Karpas-422 (cell line): ENCODE measurements at regions not wholly inside any gene's neighbourhood (a gene's known extent, or its start where the extent isn't known, plus 50 kb on each side); places are given as distances from the start of the nearest gene placed in this dataset.
A peak's percentile ranks its signal among the peaks of the same experiment; 100 is the strongest.

Experiments used
- DNase-seq: peaks from one replicate; pipeline ENCODE4 v3.0.0-alpha.2; 2015
- H2AFZ ChIP-seq: fragments of 200-600 bp; sonication (generic); 2 replicates; pipeline ENCODE4 v1.6.1; 2014; ENCODE audit warnings: antibody characterized with exemption, low read length, mixed read lengths
- H3K27ac ChIP-seq: fragments of 200-600 bp; sonication (generic); 2 replicates; pipeline ENCODE4 v1.5.1; 2014; ENCODE audit warnings: mild to moderate bottlenecking, low read length, moderate library complexity
- H3K27me3 ChIP-seq: fragments of 200-600 bp; sonication (generic); 2 replicates; pipeline ENCODE4 v1.6.1; 2014; ENCODE audit warnings: low read length, mixed read lengths
- H3K36me3 ChIP-seq: fragments of 200-600 bp; sonication (generic); 2 replicates; pipeline ENCODE4 v1.6.1; 2014; ENCODE audit warnings: low read length, mixed read lengths; ENCODE audit not compliant: insufficient read depth
- H3K4me1 ChIP-seq: fragments of 200-600 bp; sonication (generic); 2 replicates; pipeline ENCODE4 v1.6.1; 2014; ENCODE audit warnings: mild to moderate bottlenecking, low read length, mixed read lengths
- H3K4me2 ChIP-seq: fragments of 200-600 bp; sonication (generic); 2 replicates; pipeline ENCODE4 v1.6.1; 2014; ENCODE audit warnings: low read length, low read depth, mild to moderate bottlenecking; ENCODE audit not compliant: poor library complexity, severe bottlenecking
- H3K4me3 ChIP-seq: fragments of 200-600 bp; sonication (generic); 2 replicates; pipeline ENCODE4 v1.5.1; 2014; ENCODE audit warnings: mild to moderate bottlenecking, antibody characterized with exemption, low read length, mixed read lengths
- H3K79me2 ChIP-seq: fragments of 200-600 bp; sonication (generic); 2 replicates; pipeline ENCODE4 v1.6.1; 2014; ENCODE audit warnings: mild to moderate bottlenecking, low read length, mixed read lengths
- H3K9ac ChIP-seq: fragments of 200-600 bp; sonication (generic); 2 replicates; pipeline ENCODE4 v1.6.0; 2014; ENCODE audit warnings: low read length
- H3K9me2 ChIP-seq: fragments of 200-600 bp; sonication (generic), shearing (Covaris generic); replicated peaks from 2 replicates; pipeline ENCODE4 v1.6.0; 2014; ENCODE audit warnings: mild to moderate bottlenecking, low read length, moderate library complexity; ENCODE audit not compliant: insufficient read depth
- H3K9me3 ChIP-seq: fragments of 300-700, 200-600 bp; sonication (generic); 2 replicates; pipeline ENCODE4 v1.6.1; 2014; ENCODE audit warnings: low read length, mixed read lengths
- H4K20me1 ChIP-seq: fragments of 200-600 bp; sonication (generic); 2 replicates; pipeline ENCODE4 v1.6.1; 2014; ENCODE audit warnings: mild to moderate bottlenecking, antibody characterized with exemption, low read length, low read depth; ENCODE audit not compliant: insufficient read depth

DNA sequence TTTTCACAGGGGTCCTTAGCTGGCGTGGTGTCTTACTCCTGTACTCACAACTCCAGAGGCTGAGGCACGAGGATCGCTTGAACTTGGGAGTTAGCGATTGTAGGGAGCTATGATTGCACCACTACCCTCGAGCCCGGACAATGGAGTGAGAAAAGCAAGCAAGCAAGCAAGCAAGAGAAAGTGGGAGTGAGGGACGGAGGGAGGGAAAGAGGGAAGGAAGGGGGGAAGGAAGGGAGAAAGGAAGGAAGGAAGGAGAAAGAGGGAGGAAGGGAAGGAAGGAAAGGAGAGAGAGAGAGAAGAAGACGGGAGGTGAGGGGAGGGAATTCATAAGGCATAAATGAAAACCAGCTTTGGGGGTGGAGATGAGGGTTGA lies 120.5 kb downstream of the TRIM27 start:
- Histone ChIP-seq H3K9ac (no peak overlapping the region), H3K4me3 (no peak overlapping the region), H3K79me2 (no peaks in the 10 kb centered on the region), H3K36me3 (no peaks in the 10 kb centered on the region), H2AFZ (no peak overlapping the region), H3K27ac (no peak overlapping the region), H3K27me3 (no peaks in the 10 kb centered on the region), H3K4me2 (no peak overlapping the region), H3K9me2 (no peaks in the 10 kb centered on the region), H3K9me3 (no peaks in the 10 kb centered on the region), H3K4me1 (no peaks in the 10 kb centered on the region), H4K20me1 (no peaks in the 10 kb centered on the region)
- no peak for DNase-seq

DNA sequence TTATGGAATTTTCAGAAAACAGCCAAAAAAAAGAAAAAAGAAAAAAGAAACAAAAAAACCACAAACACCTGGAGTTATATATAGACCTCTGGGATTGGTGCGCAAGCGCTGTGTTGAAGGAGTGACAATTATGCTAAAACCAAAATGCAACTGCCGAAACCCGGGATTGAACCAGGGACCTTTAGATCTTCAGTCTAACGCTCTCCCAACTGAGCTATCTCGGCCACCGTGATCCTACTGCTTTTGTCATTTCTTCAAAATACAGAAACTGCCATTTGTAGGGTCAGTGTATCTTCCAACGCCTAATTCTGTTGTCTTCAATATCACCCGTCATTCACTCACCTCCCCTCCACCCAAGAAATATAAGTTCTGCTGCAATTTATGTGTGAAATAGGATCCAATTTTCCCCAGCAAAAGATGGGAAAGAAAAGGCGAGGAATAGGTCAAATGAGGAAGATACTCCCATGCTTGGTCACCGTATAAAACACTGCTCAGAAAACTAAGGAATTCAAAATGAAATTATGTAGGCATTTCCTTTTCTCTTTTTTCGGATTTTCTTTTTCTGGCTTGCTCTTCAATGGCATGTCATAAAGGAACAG lies 116.0 kb downstream of the TRIM27 start:
- Histone ChIP-seq H3K9ac (no peak overlapping the region), H2AFZ (no peak overlapping the region), H4K20me1 (no peaks in the 10 kb centered on the region), H3K9me3 (no peaks in the 10 kb centered on the region), H3K36me3 (no peaks in the 10 kb centered on the region), H3K4me1 (no peaks in the 10 kb centered on the region), H3K27me3 (no peaks in the 10 kb centered on the region), H3K4me2 (no peak overlapping the region), H3K9me2 (no peaks in the 10 kb centered on the region), H3K79me2 (no peaks in the 10 kb centered on the region), H3K4me3 (no peak overlapping the region), H3K27ac (no peak overlapping the region)
- DNase-seq = peak; percentile 73

DNA sequence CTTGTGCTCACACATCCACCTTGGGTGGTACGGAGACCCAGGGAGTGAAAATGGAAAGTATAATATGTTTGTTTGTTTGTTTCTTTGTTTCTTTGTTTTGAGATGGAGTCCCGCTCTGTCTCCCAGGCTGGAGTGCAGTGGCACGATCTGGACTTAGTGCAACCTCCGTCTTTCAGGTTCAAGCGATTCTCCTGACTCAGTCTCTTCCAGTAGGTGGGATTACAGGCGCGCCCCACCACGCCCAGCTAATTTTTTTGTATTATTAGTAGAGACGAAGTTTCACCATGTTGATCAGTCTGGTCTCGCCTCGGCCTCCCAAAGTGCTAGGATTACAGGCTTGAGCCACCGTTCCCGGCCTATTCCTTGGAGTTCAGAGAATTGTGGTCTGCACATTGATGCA lies 115.4 kb downstream of the TRIM27 start:
- Histone ChIP-seq H3K36me3 (no peaks in the 10 kb centered on the region), H3K9me3 (no peaks in the 10 kb centered on the region), H3K79me2 (no peaks in the 10 kb centered on the region), H3K4me1 (no peaks in the 10 kb centered on the region), H4K20me1 (no peaks in the 10 kb centered on the region), H3K27ac (no peak overlapping the region), H3K9me2 (no peaks in the 10 kb centered on the region), H3K27me3 (no peaks in the 10 kb centered on the region), H3K9ac (no peak overlapping the region), H2AFZ (no peak overlapping the region), H3K4me2 (no peak overlapping the region), H3K4me3 (no peak overlapping the region)
- no peak for DNase-seq

GRCh38 chr6:28809947-28810658 lies 113.7 kb downstream of the TRIM27 start:
- Histone ChIP-seq H4K20me1 (no peaks in the 10 kb centered on the region), H3K79me2 (no peaks in the 10 kb centered on the region), H2AFZ (no peak overlapping the region), H3K4me1 (no peaks in the 10 kb centered on the region), H3K9ac (no peak overlapping the region), H3K9me2 (no peaks in the 10 kb centered on the region), H3K27me3 (no peaks in the 10 kb centered on the region), H3K4me3 (no peak overlapping the region), H3K9me3 (no peaks in the 10 kb centered on the region), H3K36me3 (no peaks in the 10 kb centered on the region), H3K27ac (no peak overlapping the region), H3K4me2 (no peak overlapping the region)
- DNase-seq = no peak

GRCh38 chr6:28810659-28811053 lies 113.1 kb downstream of the TRIM27 start:
- Histone ChIP-seq H2AFZ (no peak overlapping the region), H3K9me2 (no peaks in the 10 kb centered on the region), H3K4me2 (no peak overlapping the region), H3K79me2 (no peaks in the 10 kb centered on the region), H3K27ac (no peak overlapping the region), H3K27me3 (no peaks in the 10 kb centered on the region), H3K9ac (no peak overlapping the region), H4K20me1 (no peaks in the 10 kb centered on the region), H3K36me3 (no peaks in the 10 kb centered on the region), H3K4me3 (no peak overlapping the region), H3K4me1 (no peaks in the 10 kb centered on the region), H3K9me3 (no peaks in the 10 kb centered on the region)
- no peak for DNase-seq

DNA sequence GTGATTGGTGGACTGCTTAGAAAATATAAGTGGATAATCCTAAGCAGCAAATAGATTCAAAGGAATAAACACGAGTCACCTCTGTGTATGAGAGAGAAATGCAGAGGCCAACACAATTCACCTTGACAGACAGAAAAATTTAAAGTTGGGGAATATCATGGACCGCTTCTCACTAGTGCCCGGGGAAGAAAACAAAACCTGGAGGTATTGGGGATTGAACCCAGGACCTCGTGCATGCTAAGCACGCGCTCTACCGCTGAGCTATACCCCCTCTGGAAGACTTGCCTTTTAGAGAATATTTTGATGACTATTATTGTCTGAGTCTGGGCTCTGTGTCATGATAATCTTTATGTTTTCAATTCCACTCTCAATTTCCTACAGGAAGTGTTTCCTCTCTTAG lies 111.9 kb downstream of the TRIM27 start:
- Histone ChIP-seq H2AFZ (no peak overlapping the region), H3K9me3 (no peaks in the 10 kb centered on the region)

DNA sequence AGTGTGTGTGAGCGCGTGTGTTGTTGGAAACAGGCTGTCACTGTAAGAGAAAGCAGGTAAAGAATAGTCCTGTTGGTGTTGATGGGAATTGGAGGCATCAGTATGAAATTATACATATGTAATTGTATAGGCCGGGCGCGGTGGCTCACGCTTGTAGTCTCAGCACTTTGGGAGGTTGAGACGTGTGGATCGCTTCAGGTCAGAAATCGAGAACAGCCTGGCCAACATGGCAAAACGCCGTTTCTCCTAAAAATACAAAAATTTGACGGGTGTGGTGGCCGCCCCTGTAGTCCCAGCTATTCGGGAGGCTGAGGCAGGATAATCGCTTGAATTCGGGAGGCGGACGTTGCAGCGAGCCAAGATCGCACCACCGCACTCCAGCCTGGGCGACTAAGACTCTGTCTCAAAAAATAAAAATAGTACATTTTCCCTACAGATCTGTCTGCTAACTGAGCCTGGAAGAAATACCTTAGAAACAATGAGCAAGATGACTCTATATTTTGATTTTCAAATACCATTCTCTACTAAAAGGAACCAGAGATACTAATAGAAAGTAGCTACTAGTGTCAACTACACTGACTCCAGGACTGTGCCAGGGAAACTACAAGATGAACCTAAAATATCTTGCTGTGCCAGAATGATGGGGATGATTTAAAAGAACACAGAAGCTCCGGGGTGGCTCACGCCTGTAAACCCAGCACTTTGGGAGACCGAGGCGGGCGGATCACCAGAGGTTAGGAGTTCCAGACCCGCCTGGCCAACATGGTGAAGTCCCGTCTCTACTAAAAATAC lies 110.8 kb downstream of the TRIM27 start:
- Histone ChIP-seq H3K4me1 (no peaks in the 10 kb centered on the region), H2AFZ (no peak overlapping the region), H3K9ac (no peak overlapping the region), H3K36me3 (no peaks in the 10 kb centered on the region), H3K9me2 (no peaks in the 10 kb centered on the region), H3K4me3 (no peak overlapping the region), H3K27me3 (no peaks in the 10 kb centered on the region), H3K79me2 (no peaks in the 10 kb centered on the region), H4K20me1 (no peaks in the 10 kb centered on the region), H3K9me3 (no peaks in the 10 kb centered on the region), H3K27ac (no peak overlapping the region), H3K4me2 (no peak overlapping the region)
- no peak for DNase-seq

More for the DNA sequence above, 111.9 kb downstream of the TRIM27 start:
- Histone ChIP-seq H3K4me1 (no peaks in the 10 kb centered on the region), H3K9ac (no peak overlapping the region), H3K27me3 (no peaks in the 10 kb centered on the region), H3K36me3 (no peaks in the 10 kb centered on the region), H3K4me3 (no peak overlapping the region), H3K79me2 (no peaks in the 10 kb centered on the region), H3K4me2 (no peak overlapping the region), H3K9me2 (no peaks in the 10 kb centered on the region), H3K27ac (no peak overlapping the region), H4K20me1 (no peaks in the 10 kb centered on the region)
- peak; percentile 46 for DNase-seq
